ENCODE measurements at regions not wholly inside any gene's neighbourhood (a gene's known extent, or its start where the extent isn't known, plus 50 kb on each side); places are given as distances from the start of the nearest gene placed in this dataset.
"Not testable (repeated sequence)": the region's sequence is repeated elsewhere in the genome, so short reads cannot be mapped to it uniquely, and the experiment has no call there.

DNA sequence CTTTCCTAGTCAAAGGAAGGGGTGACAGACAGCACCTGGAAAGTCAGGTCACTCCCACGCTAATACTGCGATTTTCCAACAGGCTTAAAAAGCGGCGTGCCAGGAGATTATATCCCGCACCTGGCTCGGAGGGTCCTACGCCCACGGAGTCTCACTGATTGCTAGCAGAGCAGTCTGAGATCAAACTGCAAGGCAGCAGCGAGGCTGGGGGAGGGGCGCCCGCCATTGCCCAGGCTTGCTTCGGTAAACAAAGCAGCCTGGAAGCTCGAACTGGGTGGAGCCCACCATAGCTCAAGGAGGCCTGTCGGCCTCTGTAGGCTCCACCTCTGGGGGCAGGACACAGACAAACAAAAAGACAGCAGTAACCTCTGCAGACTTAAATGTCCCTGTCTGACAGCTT lies 392.6 kb upstream of the LMO3 start:
- TF ChIP-seq, protein P1, sequence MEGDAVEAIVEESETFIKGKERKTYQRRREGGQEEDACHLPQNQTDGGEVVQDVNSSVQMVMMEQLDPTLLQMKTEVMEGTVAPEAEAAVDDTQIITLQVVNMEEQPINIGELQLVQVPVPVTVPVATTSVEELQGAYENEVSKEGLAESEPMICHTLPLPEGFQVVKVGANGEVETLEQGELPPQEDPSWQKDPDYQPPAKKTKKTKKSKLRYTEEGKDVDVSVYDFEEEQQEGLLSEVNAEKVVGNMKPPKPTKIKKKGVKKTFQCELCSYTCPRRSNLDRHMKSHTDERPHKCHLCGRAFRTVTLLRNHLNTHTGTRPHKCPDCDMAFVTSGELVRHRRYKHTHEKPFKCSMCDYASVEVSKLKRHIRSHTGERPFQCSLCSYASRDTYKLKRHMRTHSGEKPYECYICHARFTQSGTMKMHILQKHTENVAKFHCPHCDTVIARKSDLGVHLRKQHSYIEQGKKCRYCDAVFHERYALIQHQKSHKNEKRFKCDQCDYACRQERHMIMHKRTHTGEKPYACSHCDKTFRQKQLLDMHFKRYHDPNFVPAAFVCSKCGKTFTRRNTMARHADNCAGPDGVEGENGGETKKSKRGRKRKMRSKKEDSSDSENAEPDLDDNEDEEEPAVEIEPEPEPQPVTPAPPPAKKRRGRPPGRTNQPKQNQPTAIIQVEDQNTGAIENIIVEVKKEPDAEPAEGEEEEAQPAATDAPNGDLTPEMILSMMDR (IDR thresholded peaks at IDR 0.05), result not testable (repeated sequence)
- not testable (repeated sequence) for TF ChIP-seq POLR2A (IDR thresholded peaks at IDR 0.05)

Data from Peyer's patch (tissue), 4 donors.